IMR-90 (cell line): ENCODE measurements at regions not wholly inside any gene's neighbourhood (a gene's known extent, or its start where the extent isn't known, plus 50 kb on each side); places are given as distances from the start of the nearest gene placed in this dataset.

Experiments
- ATAC-seq: fragments of 200-7000 bp; cut with Tn5 transposase; 2 replicates; pipeline ENCODE4 v1.9.1; 2020; ENCODE audit warnings: low read depth, mild to moderate bottlenecking, moderate library complexity
- BruUV-seq: library from RNA; stranded (reverse); fragments of 400-500 nt; replicated peaks from 2 replicates; lab custom pipeline; 2021; lab: Mats Ljungman, UMichigan
- CTCF ChIA-PET: fragments of 300-600 bp; formaldehyde crosslinking; extraction: SDS; loops from one replicate; lab custom pipeline; 2021; ENCODE audit warnings: antibody characterized with exemption; lab: Yijun Ruan, JAX
- POLR2A ChIA-PET: fragments of 300-600 bp; sonication (Branson Sonifier 250); formaldehyde crosslinking; loops from one replicate; lab custom pipeline; 2022; ENCODE audit warnings: antibody characterized with exemption; ENCODE audit not compliant: unreplicated experiment; lab: Charles Lee
- DNase-seq: peaks from one replicate; pipeline ENCODE4 v3.0.0; 2013
- H2AFZ ChIP-seq: replicated peaks from 2 replicates; pipeline ENCODE3; 2013; ENCODE audit warnings: low read length, mild to moderate bottlenecking; ENCODE audit not compliant: poor library complexity
- H2AK5ac ChIP-seq: 2 replicates; pipeline ENCODE4 v1.6.1; 2013; ENCODE audit warnings: low read depth, low read length, inconsistent platforms
- H2AK9ac ChIP-seq: replicated peaks from 2 replicates; pipeline ENCODE3; 2013; ENCODE audit warnings: mild to moderate bottlenecking, low read depth, low read length, moderate library complexity; ENCODE audit not compliant: poor library complexity
- H2BK120ac ChIP-seq: 2 replicates; pipeline ENCODE4 v1.6.1; 2013; ENCODE audit warnings: low read depth, low read length, inconsistent platforms
- H2BK15ac ChIP-seq: 3 replicates; pipeline ENCODE4 v1.6.1; 2013; ENCODE audit warnings: low read depth, low read length, inconsistent platforms
- H2BK20ac ChIP-seq: 2 replicates; pipeline ENCODE4 v1.6.1; 2013; ENCODE audit warnings: low read depth, mild to moderate bottlenecking, inconsistent platforms, low read length, moderate library complexity
- H2BK5ac ChIP-seq: 2 replicates; pipeline ENCODE4 v1.6.1; 2013; ENCODE audit warnings: mild to moderate bottlenecking, low read depth, low read length, inconsistent platforms; ENCODE audit not compliant: poor library complexity, severe bottlenecking
- H3K14ac ChIP-seq: replicated peaks from 2 replicates; pipeline ENCODE4 v1.6.1; 2013; ENCODE audit warnings: low read depth, low read length, inconsistent platforms
- H3K18ac ChIP-seq: 2 replicates; pipeline ENCODE4 v1.6.1; 2013; ENCODE audit warnings: low read depth, low read length, control low read depth
- H3K23ac ChIP-seq: 2 replicates; pipeline ENCODE4 v1.6.1; 2013; ENCODE audit warnings: low read depth, low read length, inconsistent platforms
- H3K27ac ChIP-seq: 2 replicates; pipeline ENCODE4 v1.5.1; 2013; ENCODE audit warnings: mild to moderate bottlenecking, control low read depth, low read length; ENCODE audit not compliant: insufficient read depth
- H3K27me3 ChIP-seq: 2 replicates; pipeline ENCODE4 v1.6.1; 2013; ENCODE audit warnings: low read length; ENCODE audit not compliant: control insufficient read depth, insufficient read depth
- H3K36me3 ChIP-seq: 2 replicates; pipeline ENCODE4 v1.6.1; 2013; ENCODE audit warnings: low read length, mixed read lengths; ENCODE audit not compliant: control insufficient read depth, insufficient read depth
- H3K4ac ChIP-seq: 2 replicates; pipeline ENCODE4 v1.6.1; 2013; ENCODE audit warnings: low read depth, low read length, inconsistent platforms
- H3K4me1 ChIP-seq: 2 replicates; pipeline ENCODE4 v1.6.1; 2013; ENCODE audit warnings: low read length, mixed read lengths; ENCODE audit not compliant: control insufficient read depth, insufficient read depth
- H3K4me2 ChIP-seq: 2 replicates; pipeline ENCODE4 v1.6.1; 2013; ENCODE audit warnings: low read depth, mild to moderate bottlenecking, control low read depth, low read length, moderate library complexity
- H3K4me3 ChIP-seq: 2 replicates; pipeline ENCODE4 v1.5.1; 2013; ENCODE audit warnings: low read depth, mild to moderate bottlenecking, control low read depth, low read length, moderate library complexity; ENCODE audit not compliant: insufficient read depth
- H3K56ac ChIP-seq: 2 replicates; pipeline ENCODE4 v1.6.1; 2013; ENCODE audit warnings: low read length, inconsistent platforms; ENCODE audit not compliant: insufficient read depth; ENCODE audit errors: extremely low read depth
- H3K79me1 ChIP-seq, 2 experiments: 2 replicates each; pipeline ENCODE4 v1.6.1; 2013; ENCODE audit warnings: low read length in 2 of 2, inconsistent platforms in 1 of 2, low read depth in 1 of 2
- H3K9ac ChIP-seq: 2 replicates; pipeline ENCODE4 v1.6.1; 2013; ENCODE audit warnings: low read depth, low read length, control low read depth
- H3K9me1 ChIP-seq: 2 replicates; pipeline ENCODE4 v1.6.1; 2013; ENCODE audit warnings: low read length, inconsistent platforms; ENCODE audit not compliant: insufficient read depth
- H3K9me3 ChIP-seq: 2 replicates; pipeline ENCODE4 v1.6.1; 2013; ENCODE audit warnings: low read length; ENCODE audit not compliant: control insufficient read depth, insufficient read depth
- H4K20me1 ChIP-seq: 2 replicates; pipeline ENCODE4 v1.6.1; 2013; ENCODE audit warnings: low read length, inconsistent platforms; ENCODE audit not compliant: insufficient read depth
- H4K5ac ChIP-seq: 2 replicates; pipeline ENCODE4 v1.6.1; 2013; ENCODE audit warnings: mild to moderate bottlenecking, low read depth, low read length, control low read depth
- H4K8ac ChIP-seq, 2 experiments: 2 replicates each; pipeline ENCODE4 v1.6.1; 2013; ENCODE audit warnings: low read depth in 2 of 2, low read length in 2 of 2, control low read depth in 1 of 2, inconsistent platforms in 1 of 2
- H4K91ac ChIP-seq: 2 replicates; pipeline ENCODE4 v1.6.1; 2013; ENCODE audit warnings: low read depth, low read length, inconsistent platforms; ENCODE audit not compliant: insufficient read depth
- BHLHE40 ChIP-seq: fragments of 150-350 bp; IDR thresholded peaks from 2 replicates; pipeline ENCODE4 v1.6.1; 2016; ENCODE audit warnings: mild to moderate bottlenecking, low read depth, low read length
- CEBPB ChIP-seq: IDR thresholded peaks from 2 replicates; pipeline ENCODE4 v1.6.1; 2012; ENCODE audit warnings: low read depth, low read length, improper control_type of control experiment
- CHD1 ChIP-seq: IDR thresholded peaks from 2 replicates; pipeline ENCODE4 v1.6.1; 2012; ENCODE audit warnings: low read depth, low read length, improper control_type of control experiment
- CTCF ChIP-seq: conservative IDR thresholded peaks from 2 replicates; pipeline ENCODE4 v1.5.1; 2012; ENCODE audit warnings: mild to moderate bottlenecking, low read depth, low read length, improper control_type of control experiment
- FOS ChIP-seq: fragments of 150-350 bp; IDR thresholded peaks from 2 replicates; pipeline ENCODE4 v1.6.1; 2016; ENCODE audit warnings: low read depth, low read length
- MAFK ChIP-seq: IDR thresholded peaks from 2 replicates; pipeline ENCODE4 v1.6.1; 2012; ENCODE audit warnings: low read depth, low read length, improper control_type of control experiment
- MAZ ChIP-seq: IDR thresholded peaks from 2 replicates; pipeline ENCODE4 v1.6.1; 2012; ENCODE audit warnings: low read depth, mild to moderate bottlenecking, low read length, improper control_type of control experiment, moderate library complexity, borderline replicate concordance
- MXI1 ChIP-seq: IDR thresholded peaks from 2 replicates; pipeline ENCODE4 v1.6.1; 2012; ENCODE audit warnings: low read depth, mild to moderate bottlenecking, low read length, moderate library complexity, borderline replicate concordance
- NFE2L2 ChIP-seq: fragments of 150-350 bp; IDR thresholded peaks from 2 replicates; pipeline ENCODE4 v1.6.1; 2016; ENCODE audit warnings: low read depth, mild to moderate bottlenecking, low read length
- POLR2A ChIP-seq: IDR thresholded peaks from 2 replicates; pipeline ENCODE4 v1.6.1; 2012; ENCODE audit warnings: mild to moderate bottlenecking, low read depth, low read length
- RAD21 ChIP-seq: IDR thresholded peaks from 2 replicates; pipeline ENCODE4 v1.6.1; 2012; ENCODE audit warnings: low read length, improper control_type of control experiment
- RCOR1 ChIP-seq: IDR thresholded peaks from 2 replicates; pipeline ENCODE4 v1.6.1; 2012; ENCODE audit warnings: mild to moderate bottlenecking, low read length, improper control_type of control experiment; ENCODE audit not compliant: insufficient replicate concordance
- RFX5 ChIP-seq: IDR thresholded peaks from 2 replicates; pipeline ENCODE4 v1.8.0; 2012; ENCODE audit warnings: low read depth, mild to moderate bottlenecking, low read length, moderate library complexity
- SMC3 ChIP-seq: fragments of 150-350 bp; IDR thresholded peaks from 2 replicates; pipeline ENCODE4 v1.6.1; 2016; ENCODE audit warnings: low read depth, mild to moderate bottlenecking, antibody characterized with exemption, low read length, moderate library complexity
- WGBS, 2 experiments: methylation state at CpG; one replicate each; pipeline versions ENCODE4 v1.1.5 to v1.1.7; 2013; ENCODE audit warnings: missing lambda C conversion rate in 2 of 2; ENCODE audit not compliant: insufficient read length in 1 of 2; ENCODE audit errors: extremely low coverage in 2 of 2; 5-methylcytosine and 5-hydroxymethylcytosine counted together
- dilution Hi-C: fragments of 300-500 bp; cut with HindIII; formaldehyde crosslinking; loops from one replicate; pipeline ENCODE4 v1.14.3; 2018; ENCODE audit warnings: low sequenced_read_pairs; ENCODE audit not compliant: unreplicated experiment
- in situ Hi-C: fragments of 300-500 bp; cut with MboI; formaldehyde crosslinking; loops from 3 replicates; pipeline ENCODE4 v1.14.3; 2019; ENCODE audit warnings: low sequenced_read_pairs, inconsistent platforms, mixed read lengths
- intact Hi-C: fragments of 100-400 bp; cut with micrococcal nuclease; formaldehyde crosslinking; loops from 2 replicates; pipeline ENCODE4 v1.10.0; 2022
- TF ChIP-seq, protein P1 (sequence below): fragments of 150-350 bp; IDR thresholded peaks from 2 replicates; pipeline ENCODE4 v1.6.1; 2017; ENCODE audit warnings: mild to moderate bottlenecking, antibody characterized with exemption, low read length, low read depth
- TF ChIP-seq, protein P2 (sequence below): fragments of 150-350 bp; IDR thresholded peaks from 2 replicates; pipeline ENCODE4 v1.6.1; 2016; ENCODE audit warnings: low read depth, mild to moderate bottlenecking, low read length, moderate library complexity, borderline replicate concordance

GRCh38 chr1:175814885-175815284 lies 71.5 kb upstream of the TNR start:
- Histone ChIP-seq H2BK5ac (no peak overlapping the region), H3K9me3 (no peaks in the 10 kb centered on the region), H3K23ac (no peak overlapping the region), H3K56ac (no peak overlapping the region), H3K27me3 (no peaks in the 10 kb centered on the region), H4K8ac (no peak overlapping the region), H3K79me1 (no peaks in the 10 kb centered on the region), H4K91ac (no peak overlapping the region), H3K36me3 (no peaks in the 10 kb centered on the region), H2AFZ (no peak overlapping the region), H3K4me2 (no peak overlapping the region), H3K4me3 (no peak overlapping the region), H2BK20ac (no peak overlapping the region), H3K18ac (no peak overlapping the region), H3K14ac (no peak overlapping the region), H2BK15ac (no peak overlapping the region), H3K9me1 (no peaks in the 10 kb centered on the region), H3K4me1 (no peaks in the 10 kb centered on the region), H2AK9ac (no peak overlapping the region), H2BK120ac (no peak overlapping the region), H3K27ac (no peak overlapping the region), H4K20me1 (no peaks in the 10 kb centered on the region), H2AK5ac (no peak overlapping the region), H4K5ac (no peak overlapping the region), H3K4ac (no peak overlapping the region), H3K9ac (no peak overlapping the region)
- 0% methylated on average over 1 of the region's 3 CpGs; no CpG with 5 or more reads in 1 of the 2 experiments for WGBS, 2 experiments
- in situ Hi-C loops (no loop called here), dilution Hi-C loops (no loop called here), intact Hi-C loops (no loop called here)
- no peak for DNase-seq
- ATAC-seq = no peak
- CTCF ChIA-PET = no interaction called here
- BruUV-seq = no TSS peak
- no peak for TF ChIP-seq FOS
- TF ChIP-seq RFX5 = no peak
- no peak for TF ChIP-seq MAFK
- no peak for TF ChIP-seq MXI1
- no peak for TF ChIP-seq CHD1
- TF ChIP-seq MAZ = no peak
- TF ChIP-seq CTCF = no peak
- no peak for TF ChIP-seq SMC3
- TF ChIP-seq, protein P1, sequence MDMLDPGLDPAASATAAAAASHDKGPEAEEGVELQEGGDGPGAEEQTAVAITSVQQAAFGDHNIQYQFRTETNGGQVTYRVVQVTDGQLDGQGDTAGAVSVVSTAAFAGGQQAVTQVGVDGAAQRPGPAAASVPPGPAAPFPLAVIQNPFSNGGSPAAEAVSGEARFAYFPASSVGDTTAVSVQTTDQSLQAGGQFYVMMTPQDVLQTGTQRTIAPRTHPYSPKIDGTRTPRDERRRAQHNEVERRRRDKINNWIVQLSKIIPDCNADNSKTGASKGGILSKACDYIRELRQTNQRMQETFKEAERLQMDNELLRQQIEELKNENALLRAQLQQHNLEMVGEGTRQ = no peak
- TF ChIP-seq CEBPB = no peak
- TF ChIP-seq NFE2L2 = no peak
- TF ChIP-seq BHLHE40 = no peak
- no peak for TF ChIP-seq POLR2A
- TF ChIP-seq RCOR1 = no peak
- TF ChIP-seq RAD21 = no peak
- TF ChIP-seq, protein P2, sequence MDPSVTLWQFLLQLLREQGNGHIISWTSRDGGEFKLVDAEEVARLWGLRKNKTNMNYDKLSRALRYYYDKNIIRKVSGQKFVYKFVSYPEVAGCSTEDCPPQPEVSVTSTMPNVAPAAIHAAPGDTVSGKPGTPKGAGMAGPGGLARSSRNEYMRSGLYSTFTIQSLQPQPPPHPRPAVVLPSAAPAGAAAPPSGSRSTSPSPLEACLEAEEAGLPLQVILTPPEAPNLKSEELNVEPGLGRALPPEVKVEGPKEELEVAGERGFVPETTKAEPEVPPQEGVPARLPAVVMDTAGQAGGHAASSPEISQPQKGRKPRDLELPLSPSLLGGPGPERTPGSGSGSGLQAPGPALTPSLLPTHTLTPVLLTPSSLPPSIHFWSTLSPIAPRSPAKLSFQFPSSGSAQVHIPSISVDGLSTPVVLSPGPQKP = no peak
- POLR2A ChIA-PET = no interaction called here
